ENCODE measurements at regions not wholly inside any gene's neighbourhood (a gene's known extent, or its start where the extent isn't known, plus 50 kb on each side); places are given as distances from the start of the nearest gene placed in this dataset.

- TF ChIP-seq, protein P1, sequence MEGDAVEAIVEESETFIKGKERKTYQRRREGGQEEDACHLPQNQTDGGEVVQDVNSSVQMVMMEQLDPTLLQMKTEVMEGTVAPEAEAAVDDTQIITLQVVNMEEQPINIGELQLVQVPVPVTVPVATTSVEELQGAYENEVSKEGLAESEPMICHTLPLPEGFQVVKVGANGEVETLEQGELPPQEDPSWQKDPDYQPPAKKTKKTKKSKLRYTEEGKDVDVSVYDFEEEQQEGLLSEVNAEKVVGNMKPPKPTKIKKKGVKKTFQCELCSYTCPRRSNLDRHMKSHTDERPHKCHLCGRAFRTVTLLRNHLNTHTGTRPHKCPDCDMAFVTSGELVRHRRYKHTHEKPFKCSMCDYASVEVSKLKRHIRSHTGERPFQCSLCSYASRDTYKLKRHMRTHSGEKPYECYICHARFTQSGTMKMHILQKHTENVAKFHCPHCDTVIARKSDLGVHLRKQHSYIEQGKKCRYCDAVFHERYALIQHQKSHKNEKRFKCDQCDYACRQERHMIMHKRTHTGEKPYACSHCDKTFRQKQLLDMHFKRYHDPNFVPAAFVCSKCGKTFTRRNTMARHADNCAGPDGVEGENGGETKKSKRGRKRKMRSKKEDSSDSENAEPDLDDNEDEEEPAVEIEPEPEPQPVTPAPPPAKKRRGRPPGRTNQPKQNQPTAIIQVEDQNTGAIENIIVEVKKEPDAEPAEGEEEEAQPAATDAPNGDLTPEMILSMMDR (optimal IDR thresholded peaks at IDR 0.05 in 1 of 3, IDR thresholded peaks at IDR 0.05 in 1 of 3, conservative IDR thresholded peaks at IDR 0.05 in 1 of 3; ENCODE audit: extremely low read depth in 1 of 3, insufficient read depth in 2 of 3, low read length in 3 of 3), result no peak
- TF ChIP-seq EZH2 (IDR thresholded peaks at IDR 0.05; ENCODE audit: low read length), result no peak
Observed at GRCh38 chr18:55079481-55080355, 120.5 kb upstream of the CCDC68 start.
